NCI-H2196 (cell line): ENCODE measurements at regions not wholly inside any gene's neighbourhood (a gene's known extent, or its start where the extent isn't known, plus 50 kb on each side); places are given as distances from the start of the nearest gene placed in this dataset.

ENCODE experiments used
- DNase-seq: peaks from one replicate; lab custom pipeline; 2025; ENCODE audit not compliant: unreplicated experiment; lab: John Stamatoyannopoulos, UW

- no peak for DNase-seq
Measured at GRCh38 chr5:159639590-159639989, 276.7 kb upstream of the ADRA1B start.

DNA sequence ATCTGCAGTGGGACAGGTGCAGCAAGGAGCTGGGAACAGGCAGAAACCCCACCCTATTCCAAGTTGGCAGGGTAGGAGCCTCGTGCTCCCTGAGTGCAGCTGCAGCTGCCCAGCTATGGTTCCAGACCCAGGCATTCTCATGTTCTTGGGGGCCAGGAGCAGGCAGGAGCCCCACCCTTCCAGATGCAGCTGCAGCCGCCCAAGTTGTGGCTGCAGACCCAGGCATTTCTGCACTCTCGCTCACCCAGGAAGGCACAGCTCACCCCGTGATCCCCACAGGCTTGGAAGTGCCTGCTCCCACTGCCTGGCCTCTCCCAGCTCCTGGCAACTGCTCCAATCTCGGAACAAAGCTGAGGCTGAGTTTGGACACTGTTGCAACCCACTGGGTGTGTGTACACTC is 275.8 kb upstream of the ADRA1B start:
- no peak for DNase-seq

DNA sequence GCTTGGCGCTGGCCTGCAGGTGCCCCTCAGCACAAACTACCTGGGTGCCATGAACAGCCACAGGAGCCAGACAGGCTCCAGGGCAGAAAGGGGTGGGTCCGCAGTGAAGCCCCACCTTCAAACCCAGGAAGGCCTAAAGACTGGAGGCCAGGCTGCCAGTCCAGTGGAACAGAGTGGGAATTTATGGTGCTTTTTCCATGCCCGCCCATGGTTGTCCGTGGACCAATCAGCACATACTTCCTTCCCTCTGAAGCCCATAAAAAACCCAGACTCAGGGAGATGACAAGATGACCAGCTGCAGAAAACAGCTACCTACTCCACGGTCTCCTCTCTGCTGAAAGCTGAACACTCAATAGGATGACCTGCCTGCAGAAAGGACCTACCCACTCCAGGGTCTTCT is 275.4 kb upstream of the ADRA1B start:
- no peak for DNase-seq

DNA sequence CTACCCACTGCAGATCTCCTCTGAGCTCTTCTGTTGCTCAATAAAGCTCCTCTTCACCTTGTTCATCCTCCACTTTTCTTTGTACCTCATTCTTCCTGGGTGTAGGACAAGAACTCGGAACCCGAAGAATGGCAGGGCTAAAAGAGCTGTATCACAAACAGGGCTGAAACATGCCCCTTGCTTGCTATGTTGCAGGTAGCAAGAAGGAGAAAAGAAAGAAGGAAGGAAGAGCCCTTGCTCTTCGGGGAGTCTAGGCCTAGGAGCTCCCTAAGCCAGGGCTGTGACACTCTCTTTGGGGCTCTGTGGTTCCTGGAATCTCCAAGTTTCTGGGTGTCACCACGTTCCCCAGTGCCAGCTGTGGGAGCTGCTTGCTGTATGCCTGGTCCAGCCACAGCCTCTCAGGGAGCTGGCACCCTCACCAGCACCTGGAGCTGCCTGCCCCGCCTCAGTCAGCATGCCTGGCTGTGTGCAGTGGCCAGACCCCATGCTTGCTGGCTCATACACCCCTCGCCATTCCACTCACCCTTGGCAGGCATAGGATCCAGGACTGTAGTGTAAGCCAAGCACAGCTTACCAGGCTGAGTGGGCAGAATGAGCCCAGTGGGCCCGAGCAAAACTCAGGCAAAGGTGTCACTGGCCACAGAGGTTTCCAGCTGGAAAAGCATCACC is 274.8 kb upstream of the ADRA1B start:
- no peak for DNase-seq

DNA sequence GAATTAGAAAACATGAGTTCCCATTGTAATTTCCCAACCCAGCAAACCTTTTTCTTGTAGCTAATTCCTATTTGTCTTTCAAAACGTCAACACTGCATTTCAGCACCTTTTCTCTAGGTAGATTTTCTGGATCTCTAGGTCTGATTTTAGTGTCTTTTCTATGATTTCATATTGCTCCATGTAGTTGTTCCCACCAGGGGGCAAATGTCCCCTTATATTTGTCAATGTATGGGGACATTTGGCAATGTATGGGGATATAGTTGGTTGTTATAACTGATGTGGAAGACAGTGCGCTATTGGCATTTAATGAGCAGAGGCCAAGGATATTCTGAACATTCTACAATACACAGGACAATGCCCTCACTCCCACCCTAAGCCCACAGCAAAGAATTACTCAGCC is 273.9 kb upstream of the ADRA1B start:
- no peak for DNase-seq

DNA sequence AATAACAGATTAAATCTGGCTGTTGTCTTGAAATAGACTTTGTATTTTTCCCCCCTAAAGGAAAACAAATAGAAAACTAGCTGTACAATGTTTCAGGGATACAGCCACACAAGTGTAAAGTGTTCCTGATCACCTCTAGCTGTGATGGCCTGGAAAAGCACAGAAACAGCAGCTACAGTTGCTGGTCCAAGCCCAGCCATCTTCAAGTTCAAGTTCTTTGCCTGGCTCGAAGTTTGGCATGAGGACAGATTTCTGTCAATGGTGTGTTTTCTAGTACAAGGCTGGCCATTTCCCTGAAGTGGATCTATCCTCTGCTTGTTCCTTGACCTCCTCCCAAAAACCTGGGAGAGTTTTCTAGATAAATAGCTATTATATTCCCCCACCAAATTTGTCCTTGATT is 272.2 kb upstream of the ADRA1B start:
- DNase-seq = no peak

DNA sequence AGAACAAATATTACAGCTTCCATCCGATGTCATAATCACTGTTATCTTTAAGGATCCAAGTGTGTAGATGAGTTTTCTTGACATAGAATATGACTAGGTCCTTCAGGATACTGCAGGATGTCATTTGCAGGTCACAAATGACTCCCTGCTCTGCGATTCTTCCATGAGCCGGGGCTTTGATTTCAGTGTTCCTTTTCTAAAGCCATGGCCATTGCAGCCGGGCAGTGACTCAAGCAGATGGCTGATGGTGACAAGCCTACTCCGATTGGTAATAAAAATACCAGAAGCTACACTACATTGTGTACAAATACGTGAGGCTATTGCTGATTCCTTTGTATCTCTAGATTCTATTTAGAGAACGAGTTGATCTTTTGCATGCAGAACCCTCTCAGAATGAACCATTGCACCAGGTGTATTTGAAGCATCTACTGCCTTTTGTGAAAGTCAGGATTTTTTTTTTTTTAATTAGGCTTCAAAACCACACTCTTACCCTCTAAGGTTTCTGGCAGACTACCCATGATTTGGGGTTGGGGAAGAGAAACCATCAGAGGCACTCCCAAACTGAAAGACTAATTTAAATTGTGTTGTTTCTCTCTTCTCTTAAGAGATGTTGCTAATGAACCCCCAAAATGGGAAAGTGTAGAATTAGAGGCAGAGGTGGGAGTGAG is 271.0 kb upstream of the ADRA1B start:
- DNase-seq = no peak

DNA sequence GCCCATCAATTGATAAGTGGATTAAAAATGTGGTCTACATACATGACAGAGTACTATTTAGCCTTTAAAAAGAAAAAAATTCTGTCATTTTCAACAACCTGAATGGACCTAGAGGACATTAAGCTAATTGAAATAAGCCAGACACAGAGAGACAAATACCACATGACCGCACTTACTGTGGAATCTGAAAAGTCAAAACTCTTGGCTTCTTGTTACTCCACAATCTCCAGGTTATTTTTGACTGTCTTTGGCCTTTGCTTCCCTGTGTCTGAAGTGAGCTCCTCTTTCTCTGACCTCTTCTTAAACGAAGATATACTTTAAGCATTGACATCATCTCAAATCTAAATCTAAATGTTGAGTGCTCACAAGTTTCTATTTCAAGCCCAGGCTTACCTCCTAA is 265.5 kb upstream of the ADRA1B start:
- no peak for DNase-seq

- no peak for DNase-seq
Measured at GRCh38 chr5:159655757-159656409, 260.4 kb upstream of the ADRA1B start.

- no peak for DNase-seq
Measured at GRCh38 chr5:159657298-159657697, 259.0 kb upstream of the ADRA1B start.

DNA sequence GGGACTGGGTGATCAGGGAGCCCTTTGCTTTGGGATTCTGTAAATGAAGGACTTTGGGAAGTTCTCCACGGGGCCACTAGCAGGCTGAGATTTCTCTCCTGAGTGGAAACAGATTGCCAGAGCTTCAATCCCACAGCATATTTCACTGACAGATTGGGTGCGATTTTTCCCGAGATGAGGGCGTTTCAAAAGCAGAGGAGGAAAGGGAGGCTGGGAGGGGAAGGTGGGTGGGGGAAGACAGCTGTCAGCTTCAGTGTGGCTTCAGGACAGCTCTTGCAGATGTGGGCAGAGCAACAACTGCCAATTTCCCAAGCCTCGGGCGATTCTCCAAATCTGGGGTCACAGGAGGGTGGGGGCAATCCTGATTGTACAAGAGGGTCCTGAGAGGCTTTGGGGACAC is 258.5 kb upstream of the ADRA1B start:
- DNase-seq = no peak

DNA sequence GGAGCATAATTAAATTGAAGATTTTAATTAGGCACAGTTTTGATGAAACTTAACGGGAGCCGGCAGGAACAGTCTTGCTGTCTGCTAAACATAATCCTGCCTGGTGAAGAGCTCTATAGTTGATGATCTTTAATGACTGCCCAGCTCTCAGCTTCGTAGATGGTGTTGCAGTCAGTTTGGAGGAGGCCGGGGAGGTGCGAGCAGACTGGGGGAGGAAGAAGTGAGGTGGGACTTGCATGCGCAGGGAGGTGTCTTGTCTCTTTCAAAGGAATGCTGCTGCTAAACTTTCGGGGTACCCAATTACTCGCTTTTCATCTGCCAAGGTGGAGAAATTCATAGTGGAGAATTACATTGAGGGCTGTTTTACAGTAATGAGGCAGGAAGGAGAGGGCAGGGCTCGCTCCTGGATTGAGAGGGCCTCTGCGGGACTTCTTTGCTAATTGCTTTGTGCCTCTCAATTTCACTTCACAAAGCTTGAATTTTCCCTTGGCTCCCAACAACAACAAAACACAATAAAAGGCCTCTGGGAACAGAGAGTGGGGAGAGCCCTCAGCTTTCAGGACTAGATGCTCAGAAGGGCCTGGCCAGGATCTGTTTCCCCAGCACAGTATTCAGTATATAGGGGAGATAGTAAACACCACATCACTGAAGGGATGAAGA is 257.9 kb upstream of the ADRA1B start:
- no peak for DNase-seq

DNA sequence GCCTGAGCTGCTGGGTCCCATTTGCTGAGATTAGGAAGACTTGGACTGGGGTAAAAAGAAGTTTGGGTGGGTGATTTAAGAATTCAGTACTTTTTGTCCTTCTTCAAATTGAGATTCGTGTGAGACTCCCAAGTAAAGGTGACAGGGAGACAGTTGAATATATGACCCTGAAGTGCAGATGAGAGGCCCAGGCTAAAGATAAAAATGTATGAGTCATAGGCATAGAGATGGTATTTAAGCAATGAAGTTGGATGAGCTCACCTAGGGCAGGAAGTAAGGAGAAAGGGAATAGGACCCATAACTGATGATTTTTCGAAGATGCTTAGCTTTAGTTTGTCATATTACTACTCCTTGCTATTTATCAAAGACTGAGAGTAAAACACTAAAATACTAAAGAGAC is 255.9 kb upstream of the ADRA1B start:
- DNase-seq = no peak

DNA sequence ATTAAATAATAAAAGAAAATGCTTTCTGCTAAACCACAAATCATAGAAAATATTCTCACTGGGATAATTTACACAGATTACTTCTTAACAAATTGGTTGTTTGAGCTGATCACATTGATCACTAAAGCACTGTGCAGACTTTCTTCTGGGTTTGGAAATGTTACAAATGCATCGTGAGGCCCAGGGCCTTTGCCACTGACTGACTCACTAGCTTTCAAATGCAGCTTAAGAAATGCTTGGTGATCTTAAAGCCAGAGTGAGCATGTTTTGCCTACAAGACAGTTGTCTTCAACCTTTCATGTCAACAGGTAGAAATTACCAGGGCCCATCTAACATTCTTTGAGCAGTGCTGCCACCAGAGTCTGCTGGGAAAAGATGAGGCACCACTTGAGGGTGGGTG is 252.3 kb upstream of the ADRA1B start:
- no peak for DNase-seq

DNA sequence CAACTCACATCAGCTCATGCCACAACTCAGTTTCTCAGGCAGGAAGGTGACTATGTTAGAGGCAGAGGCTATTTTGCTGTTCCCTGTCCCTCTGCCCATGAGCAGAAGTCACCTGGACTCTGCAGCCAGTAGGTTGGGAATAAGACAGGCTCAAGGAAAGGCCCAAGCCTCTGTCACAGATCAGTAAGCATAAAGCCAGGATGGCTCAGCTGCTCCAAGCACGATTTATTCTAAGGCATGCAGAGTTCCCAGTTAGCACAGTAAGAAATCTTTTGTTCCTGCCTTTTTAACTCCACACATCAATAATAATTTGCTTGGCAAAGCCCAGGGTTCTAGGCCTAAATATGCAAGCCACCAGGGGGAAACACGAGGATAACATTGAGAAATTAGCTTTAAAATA is 249.0 kb upstream of the ADRA1B start:
- DNase-seq = no peak

DNA sequence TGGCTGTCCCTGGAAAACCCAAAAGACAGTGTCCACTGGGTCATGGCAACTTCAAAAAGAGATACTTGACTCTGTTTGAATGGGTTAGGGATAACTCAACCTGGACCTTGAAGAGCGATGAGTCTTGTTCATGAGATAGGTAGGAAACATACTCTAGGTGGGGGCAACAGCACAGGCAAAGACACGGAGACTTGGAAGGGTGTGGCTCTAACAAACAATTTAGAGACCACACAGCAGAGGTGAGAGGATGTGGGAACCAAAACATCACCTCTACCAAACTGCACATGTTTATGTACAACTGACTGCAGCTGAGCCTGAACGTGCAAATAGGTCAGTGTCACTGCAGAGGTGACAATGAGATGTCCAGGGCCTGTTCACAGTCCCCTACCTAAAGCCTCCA is 247.7 kb upstream of the ADRA1B start:
- no peak for DNase-seq

- no peak for DNase-seq
Measured at GRCh38 chr5:159669559-159669958, 246.7 kb upstream of the ADRA1B start.

GRCh38 chr5:159671886-159672285 is 244.4 kb upstream of the ADRA1B start:
- no peak for DNase-seq

DNA sequence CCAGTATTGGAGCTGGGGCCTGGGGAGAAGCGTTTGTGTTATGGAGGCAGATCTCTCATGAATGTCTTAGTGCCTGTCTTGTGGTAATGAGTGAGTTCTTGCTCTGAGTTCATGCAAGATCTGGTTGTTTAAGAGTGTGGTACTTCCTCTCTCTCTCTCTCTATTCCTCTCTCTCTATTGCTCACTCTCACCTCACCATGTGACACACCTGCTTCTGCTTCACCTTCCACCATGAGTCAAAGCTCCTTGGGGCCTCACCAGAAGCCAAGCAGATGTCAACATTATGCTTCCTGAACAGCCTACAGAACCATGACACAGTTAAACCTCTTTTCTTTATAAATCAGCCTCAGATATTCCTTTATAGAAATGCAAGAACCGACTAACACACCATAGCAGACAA is 242.7 kb upstream of the ADRA1B start:
- no peak for DNase-seq

DNA sequence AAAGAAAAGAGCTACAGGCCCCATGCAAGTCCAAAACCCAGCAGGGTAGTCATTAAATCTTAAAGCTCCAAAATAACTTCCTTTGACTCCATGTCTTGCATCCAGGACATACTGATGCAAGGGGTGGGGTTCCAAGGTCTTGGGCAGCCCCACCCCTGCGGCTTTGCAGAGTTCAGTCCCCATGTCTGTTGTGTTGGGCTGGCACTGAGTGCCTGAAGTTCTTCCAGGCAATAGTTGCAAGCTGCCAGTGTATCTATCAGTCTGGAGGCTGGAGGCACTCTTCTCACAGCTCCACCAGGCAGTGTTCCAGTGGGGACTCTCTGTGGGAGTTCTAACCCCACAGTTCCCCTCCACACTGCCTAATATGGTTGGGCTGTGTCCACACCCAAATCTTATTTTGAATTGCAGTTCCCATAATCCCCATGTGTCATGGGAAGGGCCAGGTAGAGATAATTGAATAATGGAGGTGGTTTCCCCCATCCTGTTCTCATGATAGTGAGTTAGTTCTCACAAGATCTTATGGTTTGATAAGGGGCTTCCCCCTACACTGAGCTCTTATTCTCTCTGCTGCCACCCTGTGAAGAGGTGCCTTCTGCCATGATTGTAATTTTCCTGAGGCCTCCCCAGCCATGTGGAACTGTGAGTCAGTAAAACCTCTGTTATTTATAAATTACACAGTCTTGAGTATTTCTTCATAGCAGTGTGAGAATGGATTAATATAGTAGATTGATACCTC is 237.5 kb upstream of the ADRA1B start:
- DNase-seq = no peak

GRCh38 chr5:159680095-159680494 is 236.2 kb upstream of the ADRA1B start:
- DNase-seq = no peak
